Loucy (cell line): ENCODE measurements at regions not wholly inside any gene's neighbourhood (a gene's known extent, or its start where the extent isn't known, plus 50 kb on each side); places are given as distances from the start of the nearest gene placed in this dataset.

ENCODE experiments used
- H2AFZ ChIP-seq: fragments of 200-600 bp; sonication (generic); 2 replicates; pipeline ENCODE4 v1.6.0; 2016; ENCODE audit warnings: antibody characterized with exemption, mild to moderate bottlenecking, low read length, moderate library complexity
- H3F3A ChIP-seq: fragments of 200-600 bp; 2 replicates; pipeline ENCODE4 v1.6.0; 2016; ENCODE audit warnings: antibody characterized with exemption, low read depth, mild to moderate bottlenecking
- H3K27me3 ChIP-seq: fragments of 200-600 bp; sonication (generic); 2 replicates; pipeline ENCODE4 v1.6.1; 2014; ENCODE audit warnings: low read length, mild to moderate bottlenecking; ENCODE audit not compliant: insufficient read depth, poor library complexity, severe bottlenecking
- H3K36me3 ChIP-seq: fragments of 200-600 bp; sonication (generic); 2 replicates; pipeline ENCODE4 v1.6.1; 2016; ENCODE audit warnings: low read length; ENCODE audit not compliant: insufficient read depth
- H3K4me1 ChIP-seq: fragments of 200-600 bp; sonication (generic); 2 replicates; pipeline ENCODE4 v1.5.1; 2014; ENCODE audit warnings: low read length, mild to moderate bottlenecking; ENCODE audit not compliant: insufficient read depth, poor library complexity, severe bottlenecking
- H3K4me2 ChIP-seq: fragments of 200-600 bp; sonication (generic); 2 replicates; pipeline ENCODE4 v1.6.0; 2014; ENCODE audit warnings: antibody characterized with exemption, low read length, low read depth, mild to moderate bottlenecking; ENCODE audit not compliant: poor library complexity, severe bottlenecking
- H3K4me3 ChIP-seq: fragments of 200-600 bp; sonication (generic); 2 replicates; pipeline ENCODE4 v1.5.1; 2014; ENCODE audit warnings: low read length, mild to moderate bottlenecking, mixed read lengths; ENCODE audit not compliant: poor library complexity, severe bottlenecking
- H3K79me2 ChIP-seq: fragments of 200-600 bp; sonication (generic); 2 replicates; pipeline ENCODE4 v1.6.1; 2014; ENCODE audit warnings: low read length; ENCODE audit not compliant: insufficient read depth
- H3K9ac ChIP-seq: fragments of 200-600 bp; sonication (generic); 2 replicates; pipeline ENCODE4 v1.6.0; 2014; ENCODE audit warnings: mild to moderate bottlenecking, low read depth, low read length, moderate library complexity; ENCODE audit not compliant: poor library complexity, severe bottlenecking
- H3K9me2 ChIP-seq: fragments of 200-600 bp; sonication (generic); replicated peaks from 2 replicates; pipeline ENCODE4 v1.6.1; 2016; ENCODE audit warnings: low read depth, low read length, mixed read lengths
- H3K9me3 ChIP-seq: fragments of 200-600 bp; sonication (generic); 2 replicates; pipeline ENCODE4 v1.6.1; 2014; ENCODE audit warnings: mild to moderate bottlenecking, antibody characterized with exemption, low read length, low read depth; ENCODE audit not compliant: insufficient read depth
- H4K20me1 ChIP-seq: fragments of 200-600 bp; sonication (generic); 2 replicates; pipeline ENCODE4 v1.6.0; 2014; ENCODE audit warnings: antibody characterized with exemption, low read length, mild to moderate bottlenecking; ENCODE audit not compliant: insufficient read depth, poor library complexity, severe bottlenecking
- CTCF ChIP-seq: fragments of 200-600 bp; sonication (generic); conservative IDR thresholded peaks from 2 replicates; pipeline ENCODE4 v1.5.1; 2014; ENCODE audit warnings: mild to moderate bottlenecking, antibody characterized with exemption, low read length
- EZH2phosphoT487 ChIP-seq: fragments of 200-600 bp; IDR thresholded peaks from 2 replicates; pipeline ENCODE4 v1.6.1; 2018; ENCODE audit warnings: antibody characterized with exemption, mild to moderate bottlenecking, moderate library complexity, borderline replicate concordance

GRCh38 chrX:39121903-39122302 is 320.6 kb downstream of the MID1IP1 start:
- Histone ChIP-seq H3K4me3 (no peak overlapping the region), H3K79me2 (no peaks in the 10 kb centered on the region), H3K27me3 (no peaks in the 10 kb centered on the region), H4K20me1 (no peaks in the 10 kb centered on the region), H3K4me1 (no peaks in the 10 kb centered on the region), H3K9me3 (no peaks in the 10 kb centered on the region), H3K4me2 (no peak overlapping the region), H3F3A (no peaks in the 10 kb centered on the region), H3K9ac (no peak overlapping the region), H3K9me2 (no peaks in the 10 kb centered on the region), H3K36me3 (no peaks in the 10 kb centered on the region), H2AFZ (no peak overlapping the region)
- TF ChIP-seq CTCF, result no peak
- no peak for TF ChIP-seq EZH2phosphoT487

GRCh38 chrX:39125834-39126233 is 324.6 kb downstream of the MID1IP1 start:
- Histone ChIP-seq H3K9ac (no peak overlapping the region), H3F3A (no peaks in the 10 kb centered on the region), H3K9me3 (no peaks in the 10 kb centered on the region), H3K79me2 (no peaks in the 10 kb centered on the region), H3K9me2 (no peaks in the 10 kb centered on the region), H3K27me3 (no peaks in the 10 kb centered on the region), H3K4me1 (no peaks in the 10 kb centered on the region), H3K36me3 (no peaks in the 10 kb centered on the region), H3K4me2 (no peak overlapping the region), H2AFZ (no peak overlapping the region), H3K4me3 (no peak overlapping the region), H4K20me1 (no peaks in the 10 kb centered on the region)
- no peak for TF ChIP-seq CTCF

GRCh38 chrX:39133971-39134370 is 332.7 kb downstream of the MID1IP1 start:
- no peaks in the 10 kb centered on the region for H4K20me1 ChIP-seq
- H3K9ac ChIP-seq, result no peak overlapping the region
- H3K4me1 ChIP-seq, result no peaks in the 10 kb centered on the region
- TF ChIP-seq EZH2phosphoT487 (no peak), CTCF (peak; percentile 62)
- no peaks in the 10 kb centered on the region for H3K36me3 ChIP-seq
- no peaks in the 10 kb centered on the region for H3K79me2 ChIP-seq
- H3K27me3 ChIP-seq, result no peaks in the 10 kb centered on the region
- no peak overlapping the region for H3K4me3 ChIP-seq
- no peaks in the 10 kb centered on the region for H3K9me2 ChIP-seq
- no peaks in the 10 kb centered on the region for H3F3A ChIP-seq
- H3K4me2 ChIP-seq, result no peak overlapping the region
- H2AFZ ChIP-seq, result no peak overlapping the region
- no peaks in the 10 kb centered on the region; the same call in 1 of the 2 replicates for H3K9me3 ChIP-seq
